ENCODE measurements at regions not wholly inside any gene's neighbourhood (a gene's known extent, or its start where the extent isn't known, plus 50 kb on each side); places are given as distances from the start of the nearest gene placed in this dataset.

- TF ChIP-seq EZH2 (IDR thresholded peaks at IDR 0.05) = no peak
- no peak for TF ChIP-seq POLR2AphosphoS5 (IDR thresholded peaks at IDR 0.05; ENCODE audit: low read depth, low read length)
- no peak for TF ChIP-seq EZH2phosphoT487 (IDR thresholded peaks at IDR 0.05; ENCODE audit: borderline replicate concordance)
- TF ChIP-seq CTCF (IDR thresholded peaks at IDR 0.05 in 2 of 3, conservative IDR thresholded peaks at IDR 0.05 in 1 of 3; ENCODE audit: borderline replicate concordance in 1 of 3, insufficient read depth in 1 of 3, low read depth in 2 of 3, low read length in 2 of 3) = peak in 2 of 3 experiments; percentile 51 to 55; a peak in 4 of 6 replicates
- no peak for TF ChIP-seq CEBPB (IDR thresholded peaks at IDR 0.05; ENCODE audit: low read depth)
Observed at GRCh38 chr10:108204528-108205305, 1040.2 kb upstream of the SORCS1 start.

Data from HCT116 (cell line).